GM18526 (cell line): ENCODE measurements at regions not wholly inside any gene's neighbourhood (a gene's known extent, or its start where the extent isn't known, plus 50 kb on each side); places are given as distances from the start of the nearest gene placed in this dataset.

Experiments
- POLR2A ChIP-seq: IDR thresholded peaks from 3 replicates; pipeline ENCODE4 v1.6.1; 2011; ENCODE audit not compliant: insufficient read length; ENCODE audit errors: extremely low read depth

DNA sequence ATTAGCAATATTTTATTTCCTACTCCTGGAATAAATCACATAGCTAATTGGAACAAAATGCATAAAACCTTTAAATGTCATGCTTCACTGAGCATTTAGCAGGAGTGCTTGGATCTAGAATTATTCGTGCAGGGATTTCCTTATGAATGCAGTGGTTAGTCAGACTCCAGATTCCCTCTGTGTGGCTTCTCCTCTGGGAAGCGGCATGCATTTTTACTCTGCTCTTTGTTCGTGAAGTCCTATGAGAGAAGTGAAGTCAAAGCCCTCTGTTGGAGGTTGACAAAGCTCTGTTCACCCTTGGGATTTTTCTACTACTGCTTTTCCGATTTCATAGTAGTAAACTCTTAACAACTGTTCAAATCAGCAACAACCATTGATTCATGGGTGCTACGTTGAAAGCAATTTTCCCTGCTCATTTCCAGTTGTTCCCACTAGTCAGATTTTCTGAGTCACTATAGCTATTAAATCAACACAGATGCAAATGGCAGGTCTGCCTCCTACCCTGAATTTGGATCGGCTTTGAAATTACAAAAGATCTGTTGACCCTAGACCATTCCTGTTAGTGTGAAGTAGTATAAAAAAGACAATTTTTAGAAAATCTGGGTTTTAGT lies 461.7 kb downstream of the STK39 start:
- TF ChIP-seq POLR2A: no peak

DNA sequence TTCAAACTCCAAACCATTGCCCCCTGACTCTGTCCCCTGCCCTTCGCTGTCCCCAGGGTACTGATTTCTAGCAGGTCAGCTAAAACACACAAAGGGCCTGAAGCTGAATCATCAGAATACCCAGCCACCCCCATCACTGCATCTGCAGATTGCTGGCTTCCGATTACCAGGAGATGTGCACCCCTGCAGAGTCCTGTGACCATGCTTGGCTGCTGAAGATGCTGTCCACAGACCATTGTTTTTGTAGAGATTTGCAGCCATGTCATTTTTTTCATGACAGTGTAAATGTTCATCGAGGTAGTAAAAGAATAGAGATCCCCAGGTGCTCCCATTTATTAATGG lies 463.3 kb downstream of the STK39 start:
- no peak for TF ChIP-seq POLR2A

DNA sequence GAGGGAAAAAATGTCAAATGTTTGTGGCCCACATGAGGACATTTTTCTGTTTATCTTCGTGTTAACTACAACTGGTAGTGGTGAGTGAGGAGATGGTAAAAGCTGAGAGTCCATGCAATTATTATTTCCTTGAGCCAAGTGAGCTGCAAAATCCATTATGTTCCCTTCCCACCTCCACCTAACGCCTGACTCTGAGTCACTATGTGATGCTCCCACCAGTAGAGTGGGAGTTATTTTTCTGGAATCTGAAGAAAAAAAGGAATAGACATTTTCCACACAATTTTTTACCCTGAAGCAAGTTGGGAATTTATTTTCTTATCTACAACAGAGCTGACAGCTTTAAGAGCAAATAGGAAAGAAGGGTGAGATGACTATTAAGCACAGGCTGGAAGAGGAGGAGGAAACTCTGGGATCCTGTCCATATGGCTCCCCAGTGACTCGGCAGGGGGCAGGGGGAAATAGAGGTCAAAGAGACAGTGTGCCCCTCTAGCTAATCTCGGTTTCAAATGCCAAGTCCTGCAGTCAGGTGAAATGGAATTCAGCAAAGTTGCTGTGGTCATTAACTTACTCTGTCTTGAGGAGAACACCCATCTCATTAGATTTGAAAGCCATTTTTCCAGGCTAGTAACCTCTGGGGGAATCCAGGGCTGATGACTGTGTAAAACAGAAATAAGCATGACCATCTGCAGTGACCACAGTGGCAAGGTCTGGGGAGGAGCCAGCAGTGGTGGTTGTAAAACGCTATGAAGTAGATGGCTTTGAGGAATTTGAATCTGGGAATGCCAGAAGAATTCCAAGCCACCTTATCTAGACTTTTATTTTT lies 463.9 kb downstream of the STK39 start:
- TF ChIP-seq POLR2A: no peak

- no peak for TF ChIP-seq POLR2A
Observed at GRCh38 chr2:167776359-167776758, 471.0 kb downstream of the STK39 start.

GRCh38 chr2:167771628-167772027 lies 475.8 kb downstream of the STK39 start:
- no peak for TF ChIP-seq POLR2A

GRCh38 chr2:167769020-167769419 lies 478.4 kb downstream of the STK39 start:
- no peak for TF ChIP-seq POLR2A

DNA sequence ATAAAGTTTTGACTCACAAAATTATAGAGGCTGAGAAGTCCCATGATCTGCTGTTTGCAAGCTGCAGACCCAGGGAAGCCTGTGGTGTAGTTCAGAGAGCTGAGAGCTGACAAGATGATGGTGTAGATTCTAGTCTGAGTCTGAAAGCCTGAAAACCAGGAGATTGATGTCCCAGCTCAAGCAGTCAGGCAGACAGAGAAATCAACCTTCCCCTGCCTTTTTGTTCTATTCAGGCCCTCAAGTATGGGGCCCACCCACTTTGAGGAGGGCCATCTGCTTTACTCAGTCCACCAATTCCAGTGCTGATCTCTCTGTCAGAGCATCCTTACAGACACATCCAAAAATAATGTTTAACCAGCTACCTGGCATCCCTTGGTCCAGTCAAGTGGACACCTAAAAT lies 479.6 kb downstream of the STK39 start:
- TF ChIP-seq POLR2A: no peak

- TF ChIP-seq POLR2A: no peak
Observed at GRCh38 chr2:167764772-167765341, 482.5 kb downstream of the STK39 start.

- TF ChIP-seq POLR2A: no peak
Observed at GRCh38 chr2:167761465-167762136, 485.8 kb downstream of the STK39 start.

- TF ChIP-seq POLR2A: no peak
Observed at GRCh38 chr2:167759531-167759930, 487.9 kb downstream of the STK39 start.

GRCh38 chr2:167758292-167758691 lies 489.1 kb downstream of the STK39 start:
- TF ChIP-seq POLR2A: no peak

- TF ChIP-seq POLR2A: no peak
Observed at GRCh38 chr2:167756446-167756845, 490.9 kb downstream of the STK39 start.

- no peak for TF ChIP-seq POLR2A
Observed at GRCh38 chr2:167753142-167753541, 494.3 kb downstream of the STK39 start.

GRCh38 chr2:167752734-167753133 lies 494.7 kb downstream of the STK39 start:
- TF ChIP-seq POLR2A: no peak

DNA sequence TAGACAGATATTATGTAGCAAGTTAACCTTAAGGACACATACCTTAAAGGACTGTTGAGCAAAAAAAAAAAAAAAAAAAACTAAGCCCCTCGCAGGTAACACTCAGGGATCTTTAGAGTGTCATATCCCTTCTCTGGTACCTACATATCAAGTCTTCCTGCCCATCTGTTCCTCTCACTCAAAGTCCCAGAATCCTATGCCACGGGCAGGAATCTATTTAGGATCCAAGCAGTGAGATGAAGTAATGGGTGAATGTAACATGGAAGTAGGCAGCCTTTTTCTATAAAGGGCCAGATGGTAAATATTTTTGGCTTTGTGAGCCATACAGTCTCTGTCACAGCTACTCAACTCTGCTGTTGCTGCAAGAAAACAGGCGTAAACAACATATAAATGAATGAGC lies 496.7 kb downstream of the STK39 start:
- TF ChIP-seq POLR2A: no peak

DNA sequence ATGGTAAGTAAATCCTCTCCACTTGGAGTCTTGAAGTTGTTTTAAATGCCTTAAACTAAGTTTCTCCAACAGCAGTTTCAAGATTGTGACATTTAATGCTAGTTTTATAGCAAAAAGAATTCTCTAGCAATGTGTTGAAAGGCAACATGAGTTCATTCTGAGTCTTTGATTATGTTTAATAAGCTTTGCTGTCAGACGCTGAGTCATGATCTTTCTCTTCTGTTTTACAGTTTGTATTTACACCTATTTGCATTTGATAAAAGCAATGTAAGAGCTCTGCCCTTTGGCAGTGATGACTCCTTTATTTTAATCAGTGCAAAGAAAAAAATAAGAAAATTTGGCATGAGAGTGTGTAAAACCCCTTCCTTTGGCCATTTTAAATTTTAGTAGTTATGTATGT lies 497.7 kb downstream of the STK39 start:
- TF ChIP-seq POLR2A: no peak
